ENCODE measurements at regions not wholly inside any gene's neighbourhood (a gene's known extent, or its start where the extent isn't known, plus 50 kb on each side); places are given as distances from the start of the nearest gene placed in this dataset.

- ATAC-seq = no peak
- ChIA-PET POLR2A (interaction anchor here (0.8 kb wide), 1 partner anchor 84 kb away, joined by 4 read pairs; no protein-coding TSS in a partner anchor), CTCF (interaction anchor here (0.7 to 1.0 kb wide), 2 partner anchors 18 to 512 kb away, joined by 3 to 4 read pairs; no protein-coding TSS in a partner anchor)
- Mint-ChIP-seq H3K4me1 (no peaks in the 10 kb centered on the region), H3K27ac (no peak overlapping the region), H3K9me3 (peaks cover 5% of the 10 kb centered on the region; the same call in 1 of the 2 replicates), H3K36me3 (peaks cover 8% of the 10 kb centered on the region; the same call in 1 of the 2 replicates), H3K27me3 (ENCODE audit: low read depth) (no peaks in the 10 kb centered on the region), H3K4me3 (no peak overlapping the region)
- TF ChIP-seq NR2C2 (CRISPR knock-in tag; IDR thresholded peaks at IDR 0.05) (no peak), FOXP1 (CRISPR knock-in tag; IDR thresholded peaks at IDR 0.05; ENCODE audit: borderline replicate concordance) (no peak), PRRX2 (CRISPR knock-in tag; IDR thresholded peaks at IDR 0.05) (no peak), KAT7 (CRISPR knock-in tag; IDR thresholded peaks at IDR 0.05; ENCODE audit: borderline replicate concordance) (no peak), TCF7 (CRISPR knock-in tag; IDR thresholded peaks at IDR 0.05; ENCODE audit: low read depth) (no peak), NFE2L1 (CRISPR knock-in tag; IDR thresholded peaks at IDR 0.05) (no peak)
- no peak for DNase-seq (ENCODE audit: low spot score)
These were observed 86.9 kb upstream of the BCL6 start for GRCh38 chr3:187832202-187832601.

- CTCF ChIA-PET = no interaction called here
- ATAC-seq = no peak
These were observed 88.1 kb upstream of the BCL6 start for GRCh38 chr3:187833375-187833774.

More at GRCh38 chr3:187833375-187833774, 88.1 kb upstream of the BCL6 start:
- H3K4me3 Mint-ChIP-seq = no peak overlapping the region
- no peaks in the 10 kb centered on the region for H3K4me1 Mint-ChIP-seq
- no peak overlapping the region for H3K27ac Mint-ChIP-seq
- peaks cover 8% of the 10 kb centered on the region; the same call in 1 of the 2 replicates for H3K36me3 Mint-ChIP-seq
- POLR2A ChIA-PET = no interaction called here
- no peaks in the 10 kb centered on the region for H3K27me3 Mint-ChIP-seq (ENCODE audit: low read depth)
- TF ChIP-seq ZNF317 (CRISPR knock-in tag; IDR thresholded peaks at IDR 0.05; ENCODE audit: borderline replicate concordance, low read depth) (no peak), MAX (CRISPR knock-in tag; IDR thresholded peaks at IDR 0.05) (no peak), IRF2 (CRISPR knock-in tag; IDR thresholded peaks at IDR 0.05; ENCODE audit: borderline replicate concordance, low read depth) (no peak), SP1 (CRISPR knock-in tag; conservative IDR thresholded peaks at IDR 0.05) (no peak), FOXP4 (CRISPR knock-in tag; IDR thresholded peaks at IDR 0.05) (no peak), AFF4 (CRISPR knock-in tag; IDR thresholded peaks at IDR 0.05; ENCODE audit: borderline replicate concordance) (no peak), ZNF232 (CRISPR knock-in tag; IDR thresholded peaks at IDR 0.05) (no peak), ZNF121 (CRISPR knock-in tag; IDR thresholded peaks at IDR 0.05) (no peak), ATF2 (CRISPR knock-in tag; IDR thresholded peaks at IDR 0.05; ENCODE audit: borderline replicate concordance, low read depth) (no peak), ERG (CRISPR knock-in tag; IDR thresholded peaks at IDR 0.05) (no peak)
- peaks cover 5% of the 10 kb centered on the region; the same call in 1 of the 2 replicates for H3K9me3 Mint-ChIP-seq
- no peak for DNase-seq (ENCODE audit: low spot score)

All from WTC11 (cell line).